ENCODE measurements at regions not wholly inside any gene's neighbourhood (a gene's known extent, or its start where the extent isn't known, plus 50 kb on each side); places are given as distances from the start of the nearest gene placed in this dataset.

GRCh38 chr11:24375351-24375750 lies 121.5 kb upstream of the LUZP2 start:
- TF ChIP-seq CTCF (IDR thresholded peaks at IDR 0.05) (no peak), EP300 (IDR thresholded peaks at IDR 0.05) (no peak), POLR2A (IDR thresholded peaks at IDR 0.05) (no peak)

All from suprapubic skin (tissue), 3 donors.